ENCODE measurements at regions not wholly inside any gene's neighbourhood (a gene's known extent, or its start where the extent isn't known, plus 50 kb on each side); places are given as distances from the start of the nearest gene placed in this dataset.

GRCh38 chr7:348962-349743, 59.2 kb downstream of the FOXL3 start:
- TF ChIP-seq, protein P1, sequence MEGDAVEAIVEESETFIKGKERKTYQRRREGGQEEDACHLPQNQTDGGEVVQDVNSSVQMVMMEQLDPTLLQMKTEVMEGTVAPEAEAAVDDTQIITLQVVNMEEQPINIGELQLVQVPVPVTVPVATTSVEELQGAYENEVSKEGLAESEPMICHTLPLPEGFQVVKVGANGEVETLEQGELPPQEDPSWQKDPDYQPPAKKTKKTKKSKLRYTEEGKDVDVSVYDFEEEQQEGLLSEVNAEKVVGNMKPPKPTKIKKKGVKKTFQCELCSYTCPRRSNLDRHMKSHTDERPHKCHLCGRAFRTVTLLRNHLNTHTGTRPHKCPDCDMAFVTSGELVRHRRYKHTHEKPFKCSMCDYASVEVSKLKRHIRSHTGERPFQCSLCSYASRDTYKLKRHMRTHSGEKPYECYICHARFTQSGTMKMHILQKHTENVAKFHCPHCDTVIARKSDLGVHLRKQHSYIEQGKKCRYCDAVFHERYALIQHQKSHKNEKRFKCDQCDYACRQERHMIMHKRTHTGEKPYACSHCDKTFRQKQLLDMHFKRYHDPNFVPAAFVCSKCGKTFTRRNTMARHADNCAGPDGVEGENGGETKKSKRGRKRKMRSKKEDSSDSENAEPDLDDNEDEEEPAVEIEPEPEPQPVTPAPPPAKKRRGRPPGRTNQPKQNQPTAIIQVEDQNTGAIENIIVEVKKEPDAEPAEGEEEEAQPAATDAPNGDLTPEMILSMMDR (IDR thresholded peaks at IDR 0.05) = no peak
- no peak for TF ChIP-seq POLR2AphosphoS5 (IDR thresholded peaks at IDR 0.05)

All from transverse colon (tissue), 4 donors.